ENCODE measurements at regions not wholly inside any gene's neighbourhood (a gene's known extent, or its start where the extent isn't known, plus 50 kb on each side); places are given as distances from the start of the nearest gene placed in this dataset.
"Not testable (repeated sequence)": the region's sequence is repeated elsewhere in the genome, so short reads cannot be mapped to it uniquely, and the experiment has no call there.

- DNase-seq: not testable (repeated sequence)
Observed at GRCh38 chr6:99141906-99142305, 194.2 kb upstream of the FBXL4 start.

GRCh38 chr6:99138445-99138844 is 190.7 kb upstream of the FBXL4 start:
- no peak for DNase-seq

GRCh38 chr6:99137314-99137713 is 189.6 kb upstream of the FBXL4 start:
- no peak for DNase-seq

- DNase-seq: no peak
Observed at GRCh38 chr6:99136488-99136887, 188.7 kb upstream of the FBXL4 start.

- DNase-seq: no peak
Observed at GRCh38 chr6:99132026-99132635, 184.4 kb upstream of the FBXL4 start.

GRCh38 chr6:99130897-99131873 is 183.4 kb upstream of the FBXL4 start:
- peak in 1 of 56 donors; percentile 16 for DNase-seq

- no peak for DNase-seq
Observed at GRCh38 chr6:99129835-99130234, 182.1 kb upstream of the FBXL4 start.

GRCh38 chr6:99121748-99122147 is 174.0 kb upstream of the FBXL4 start:
- DNase-seq: no peak

GRCh38 chr6:99120641-99121040 is 172.9 kb upstream of the FBXL4 start:
- DNase-seq: peak in 4 of 56 donors; percentile 8 to 14 (median 10)

- DNase-seq: peak in 10 of 56 donors; percentile 2 to 60 (median 18)
Observed at GRCh38 chr6:99119109-99120031, 171.6 kb upstream of the FBXL4 start.

GRCh38 chr6:99114769-99115406 is 167.1 kb upstream of the FBXL4 start:
- DNase-seq: no peak

- DNase-seq: no peak
Observed at GRCh38 chr6:99111590-99111989, 163.8 kb upstream of the FBXL4 start.

- no peak for DNase-seq
Observed at GRCh38 chr6:99110029-99110428, 162.3 kb upstream of the FBXL4 start.

GRCh38 chr6:99104218-99104617 is 156.5 kb upstream of the FBXL4 start:
- no peak for DNase-seq

- no peak for DNase-seq
Observed at GRCh38 chr6:99099243-99099642, 151.5 kb upstream of the FBXL4 start.

- DNase-seq: peak in 10 of 56 donors; percentile 2 to 30 (median 4)
Observed at GRCh38 chr6:99096170-99096569, 148.4 kb upstream of the FBXL4 start.

- DNase-seq: no peak
Observed at GRCh38 chr6:99093456-99094190, 145.9 kb upstream of the FBXL4 start.

- no peak for DNase-seq
Observed at GRCh38 chr6:99092461-99092860, 144.7 kb upstream of the FBXL4 start.

GRCh38 chr6:99091985-99092384 is 144.2 kb upstream of the FBXL4 start:
- DNase-seq: no peak

GRCh38 chr6:99080191-99080590 is 132.4 kb upstream of the FBXL4 start:
- DNase-seq: no peak
